Epithelial cell of proximal tubule (primary cell): ENCODE measurements at regions not wholly inside any gene's neighbourhood (a gene's known extent, or its start where the extent isn't known, plus 50 kb on each side); places are given as distances from the start of the nearest gene placed in this dataset.

Experiments used
- DNase-seq: peaks from one replicate; pipeline ENCODE4 v3.0.0-alpha.2; 2011; ENCODE audit warnings: low read depth
- H3K4me3 ChIP-seq: 2 replicates; pipeline ENCODE4 v1.5.1; 2011; ENCODE audit warnings: low read depth, mild to moderate bottlenecking, low read length
- TF ChIP-seq, protein P1 (sequence below): conservative IDR thresholded peaks from 2 replicates; pipeline ENCODE4 v1.5.1; 2012; ENCODE audit warnings: low read depth, mild to moderate bottlenecking, low read length

DNA sequence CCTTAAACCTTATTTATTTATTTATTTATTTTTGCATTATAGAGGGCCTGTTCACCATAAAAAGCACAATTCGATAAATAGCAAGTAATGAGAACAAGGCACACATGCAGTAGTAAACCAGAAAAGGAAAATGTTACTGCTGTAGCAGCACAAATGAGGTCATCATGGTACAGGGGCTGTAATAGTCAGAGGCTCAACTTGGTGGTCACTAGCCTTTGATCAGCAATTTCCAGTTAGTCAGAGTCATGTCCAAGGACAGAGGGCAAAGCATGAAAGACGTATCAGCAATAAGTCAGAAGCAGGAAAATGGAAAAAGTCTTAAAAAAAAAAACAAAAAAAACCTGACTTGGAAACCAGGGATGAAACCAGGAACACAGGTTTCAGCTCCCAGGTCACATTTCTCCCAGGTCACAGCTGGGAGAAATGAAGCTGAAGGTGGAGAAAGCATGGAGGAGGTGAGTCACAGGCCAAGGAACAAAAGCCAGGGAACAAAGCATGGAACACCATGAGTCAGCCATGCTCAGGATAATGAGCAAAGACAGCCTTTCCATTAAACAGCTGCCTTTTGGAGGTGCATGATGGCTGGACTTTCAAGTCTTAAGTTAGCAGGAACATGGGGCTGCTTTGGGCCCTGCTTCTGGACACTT lies 556.3 kb downstream of the LTN1 start:
- peak; percentile 58 for DNase-seq
- H3K4me3 ChIP-seq, result no peak overlapping the region
- TF ChIP-seq, protein P1, sequence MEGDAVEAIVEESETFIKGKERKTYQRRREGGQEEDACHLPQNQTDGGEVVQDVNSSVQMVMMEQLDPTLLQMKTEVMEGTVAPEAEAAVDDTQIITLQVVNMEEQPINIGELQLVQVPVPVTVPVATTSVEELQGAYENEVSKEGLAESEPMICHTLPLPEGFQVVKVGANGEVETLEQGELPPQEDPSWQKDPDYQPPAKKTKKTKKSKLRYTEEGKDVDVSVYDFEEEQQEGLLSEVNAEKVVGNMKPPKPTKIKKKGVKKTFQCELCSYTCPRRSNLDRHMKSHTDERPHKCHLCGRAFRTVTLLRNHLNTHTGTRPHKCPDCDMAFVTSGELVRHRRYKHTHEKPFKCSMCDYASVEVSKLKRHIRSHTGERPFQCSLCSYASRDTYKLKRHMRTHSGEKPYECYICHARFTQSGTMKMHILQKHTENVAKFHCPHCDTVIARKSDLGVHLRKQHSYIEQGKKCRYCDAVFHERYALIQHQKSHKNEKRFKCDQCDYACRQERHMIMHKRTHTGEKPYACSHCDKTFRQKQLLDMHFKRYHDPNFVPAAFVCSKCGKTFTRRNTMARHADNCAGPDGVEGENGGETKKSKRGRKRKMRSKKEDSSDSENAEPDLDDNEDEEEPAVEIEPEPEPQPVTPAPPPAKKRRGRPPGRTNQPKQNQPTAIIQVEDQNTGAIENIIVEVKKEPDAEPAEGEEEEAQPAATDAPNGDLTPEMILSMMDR, result no peak

GRCh38 chr21:28431527-28432200 lies 561.0 kb downstream of the LTN1 start:
- DNase-seq, result no peak
- no peak overlapping the region for H3K4me3 ChIP-seq
- TF ChIP-seq, protein P1, result no peak

DNA sequence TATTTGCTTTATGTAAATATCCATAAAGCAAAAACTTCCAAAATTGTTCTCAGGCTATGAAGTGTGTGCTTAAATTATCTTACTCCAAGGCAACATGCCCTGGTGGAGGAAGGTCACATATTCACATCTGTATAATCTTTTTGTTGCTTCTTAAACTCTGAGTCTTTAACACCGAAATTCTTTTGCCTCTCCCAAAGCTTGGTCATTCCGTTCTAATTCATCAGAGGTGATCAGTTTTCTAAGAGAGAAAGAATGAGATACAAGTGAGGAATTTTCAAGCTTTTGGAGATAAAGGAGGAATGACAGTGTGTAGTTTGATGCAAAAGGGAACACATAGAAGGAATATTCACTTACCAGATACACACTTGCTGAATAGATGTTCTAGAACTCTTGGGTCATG lies 561.7 kb downstream of the LTN1 start:
- no peak overlapping the region for H3K4me3 ChIP-seq
- TF ChIP-seq, protein P1, result no peak
- DNase-seq, result no peak

- TF ChIP-seq, protein P1, result no peak
- no peak overlapping the region for H3K4me3 ChIP-seq
- no peak for DNase-seq
These were observed 563.5 kb downstream of the LTN1 start for GRCh38 chr21:28429161-28429560.

- H3K4me3 ChIP-seq, result no peak overlapping the region
- TF ChIP-seq, protein P1, result no peak
- DNase-seq, result no peak
These were observed 565.2 kb downstream of the LTN1 start for GRCh38 chr21:28427394-28428022.

- DNase-seq, result no peak
- TF ChIP-seq, protein P1, result no peak
- no peak overlapping the region for H3K4me3 ChIP-seq
These were observed 566.1 kb downstream of the LTN1 start for GRCh38 chr21:28426545-28426944.
